ENCODE measurements at regions not wholly inside any gene's neighbourhood (a gene's known extent, or its start where the extent isn't known, plus 50 kb on each side); places are given as distances from the start of the nearest gene placed in this dataset.

- TF ChIP-seq ZNF274 (IDR thresholded peaks at IDR 0.05; ENCODE audit: low read depth, low read length): no peak
- TF ChIP-seq EZH2 (IDR thresholded peaks at IDR 0.05): no peak
- TF ChIP-seq EZH2phosphoT487 (IDR thresholded peaks at IDR 0.05; ENCODE audit: borderline replicate concordance): no peak
- TF ChIP-seq JUND (IDR thresholded peaks at IDR 0.05): no peak
- no peak for TF ChIP-seq SIN3A (IDR thresholded peaks at IDR 0.05; ENCODE audit: low read depth)
- TF ChIP-seq POLR2AphosphoS5 (IDR thresholded peaks at IDR 0.05; ENCODE audit: low read depth, low read length): no peak
- no peak for TF ChIP-seq SP1 (IDR thresholded peaks at IDR 0.05; ENCODE audit: low read depth)
- no peak for TF ChIP-seq REST (IDR thresholded peaks at IDR 0.05; ENCODE audit: low read depth)
- TF ChIP-seq POLR2A (IDR thresholded peaks at IDR 0.05; ENCODE audit: borderline replicate concordance, extremely low read depth, insufficient read depth, insufficient read length): no peak
- TF ChIP-seq ZBTB33 (IDR thresholded peaks at IDR 0.05; ENCODE audit: extremely low read depth, insufficient replicate concordance, low read length): no peak
- no peak for TF ChIP-seq FOSL1 (IDR thresholded peaks at IDR 0.05; ENCODE audit: low read depth)
- no peak for TF ChIP-seq EGR1 (IDR thresholded peaks at IDR 0.05; ENCODE audit: low read depth)
- TF ChIP-seq ATF3 (IDR thresholded peaks at IDR 0.05): no peak
- no peak for TF ChIP-seq MAX (IDR thresholded peaks at IDR 0.05)
- intact Hi-C loops (cut with micrococcal nuclease): no loop called here
- no peak overlapping the region for H3K4me2 ChIP-seq (ENCODE audit: low read length)
- no peak overlapping the region for H3K27ac ChIP-seq (ENCODE audit: low read depth, low read length)
- no peaks in the 10 kb centered on the region for H3K27me3 ChIP-seq (ENCODE audit: insufficient read depth, low read length)
- H2AFZ ChIP-seq (ENCODE audit: low read depth, low read length, poor library complexity, severe bottlenecking): no peak overlapping the region
- no peak for DNase-seq (ENCODE audit: low read depth, low spot score)
- no peak for ATAC-seq
- POLR2A ChIA-PET: no interaction called here
- H3K36me3 ChIP-seq (ENCODE audit: control insufficient read depth in 1 of 2, insufficient read depth in 2 of 2, low read length in 2 of 2): no peaks in the 10 kb centered on the region
- no peaks in the 10 kb centered on the region for H3K4me1 ChIP-seq (ENCODE audit: control insufficient read depth in 1 of 2, insufficient read depth in 2 of 2, low read length in 2 of 2)
- no peak overlapping the region for H3K9ac ChIP-seq (ENCODE audit: low read length)
- no peaks in the 10 kb centered on the region for H3K79me2 ChIP-seq (ENCODE audit: insufficient read depth, low read length)
- H3K9me3 ChIP-seq (ENCODE audit: control insufficient read depth in 1 of 2, insufficient read depth in 1 of 2, low read depth in 1 of 2, low read length in 2 of 2): no peaks in the 10 kb centered on the region; a peak in 1 of 4 replicates
- no peaks in the 10 kb centered on the region for H3K9me2 ChIP-seq (ENCODE audit: insufficient read depth)
- no peak overlapping the region for H3K4me3 ChIP-seq (replicated peaks in 1 of 2; ENCODE audit: low read depth in 1 of 2, low read length in 2 of 2)
- no peaks in the 10 kb centered on the region for H4K20me1 ChIP-seq (ENCODE audit: insufficient read depth)
- no TSS peak for BruUV-seq (replicated peaks)
- RAD21 ChIA-PET (ENCODE audit: low non-redundant PET in 1 of 2, low total read pairs in 2 of 2, uncharacterized antibody in 2 of 2, unreplicated experiment in 2 of 2): no interaction called here
- CTCF ChIA-PET: no interaction called here
These were observed 1121.3 kb downstream of the TBC1D22A start for GRCh38 chr22:47883757-47884156.
